ENCODE measurements at regions not wholly inside any gene's neighbourhood (a gene's known extent, or its start where the extent isn't known, plus 50 kb on each side); places are given as distances from the start of the nearest gene placed in this dataset.
"Not testable (repeated sequence)": the region's sequence is repeated elsewhere in the genome, so short reads cannot be mapped to it uniquely, and the experiment has no call there.

DNA sequence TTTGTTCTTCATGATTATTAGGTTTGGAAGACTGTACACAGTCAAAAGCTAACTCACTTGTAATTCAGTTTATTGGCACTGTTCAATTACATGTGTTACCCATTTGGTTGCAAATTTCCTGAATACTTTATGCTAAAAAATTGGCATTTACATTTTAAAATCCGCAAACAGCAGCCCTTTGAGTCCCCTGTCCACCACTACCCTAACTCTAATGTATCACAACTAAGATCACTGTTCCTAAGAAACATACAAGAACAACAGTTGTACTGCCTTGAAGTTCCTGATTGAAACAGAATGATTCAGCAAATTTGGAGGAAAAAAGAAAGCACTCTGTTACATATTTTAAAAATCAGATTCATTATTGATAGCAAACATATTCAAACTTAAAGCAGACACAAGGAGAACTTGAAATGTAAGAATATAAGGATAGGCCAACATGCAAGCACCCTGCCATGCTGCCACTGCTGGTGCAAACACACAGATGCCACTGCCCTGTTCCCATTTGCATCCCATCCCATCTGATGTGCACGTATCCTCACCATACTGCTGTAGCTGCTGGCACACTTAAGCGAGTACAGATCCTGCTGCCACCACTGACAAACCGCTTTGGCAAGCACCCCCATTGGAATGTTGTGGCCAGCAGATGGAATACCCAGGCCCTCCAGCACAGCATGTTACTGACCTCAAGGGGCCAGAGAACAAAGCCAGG lies 343.4 kb downstream of the PPP1R2C start:
- DNase-seq: no peak

DNA sequence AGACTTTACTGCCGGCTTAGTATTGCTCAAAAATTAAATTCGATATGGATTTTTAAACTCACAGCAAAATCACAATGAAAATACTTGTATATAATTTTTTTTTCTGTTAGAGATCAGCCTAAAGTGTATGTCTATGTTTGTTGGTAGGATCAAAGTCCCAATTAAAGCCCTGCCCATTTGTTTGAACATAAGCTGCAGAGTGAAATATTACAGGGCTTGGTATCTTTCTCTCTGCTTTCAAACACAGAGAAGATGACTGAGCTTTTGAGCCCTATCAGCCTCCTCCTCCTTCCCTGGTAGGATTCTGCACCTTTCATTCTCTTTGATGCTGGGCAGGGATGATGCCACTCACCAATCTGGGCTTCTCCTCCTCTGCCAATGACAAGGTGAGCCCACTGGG lies 345.4 kb downstream of the PPP1R2C start:
- no peak for DNase-seq

DNA sequence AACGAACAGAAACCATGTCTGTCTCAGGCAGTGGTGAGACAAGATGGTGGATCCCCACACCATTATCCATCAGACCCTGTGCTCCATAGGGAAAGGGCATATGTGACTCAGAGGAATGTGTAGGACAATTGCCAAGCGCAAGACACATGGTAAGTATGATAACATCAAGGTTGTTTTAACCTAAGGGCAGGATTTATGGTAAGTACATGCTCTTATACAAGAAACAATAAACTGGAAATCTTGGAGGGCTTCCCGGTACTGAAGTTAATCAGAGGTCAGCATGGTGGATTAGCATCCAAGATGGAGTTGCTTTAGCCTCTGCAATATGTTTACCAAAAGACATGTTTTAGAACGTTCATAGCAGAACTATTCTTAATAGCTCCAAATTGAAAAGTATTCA lies 355.0 kb downstream of the PPP1R2C start:
- no peak for DNase-seq

DNA sequence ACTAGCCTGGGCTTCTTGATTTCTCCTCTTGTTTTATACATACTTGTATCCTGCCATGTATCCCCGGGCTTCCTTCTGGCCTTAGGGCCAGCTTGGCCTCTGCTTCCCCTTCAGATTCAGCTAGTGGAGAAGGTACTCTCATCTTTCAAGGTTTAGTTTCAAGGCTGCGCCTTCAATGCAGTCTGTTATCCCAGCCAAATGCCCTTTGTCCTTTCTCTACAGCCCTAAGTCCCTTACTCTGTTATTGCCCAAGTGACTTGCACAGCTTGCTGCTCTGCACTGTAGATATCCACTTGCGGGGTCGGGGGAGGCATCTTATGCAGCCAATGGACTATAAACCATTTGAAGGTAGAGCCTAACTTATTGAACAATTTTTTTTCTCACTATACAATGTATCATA lies 357.5 kb downstream of the PPP1R2C start:
- DNase-seq: no peak

DNA sequence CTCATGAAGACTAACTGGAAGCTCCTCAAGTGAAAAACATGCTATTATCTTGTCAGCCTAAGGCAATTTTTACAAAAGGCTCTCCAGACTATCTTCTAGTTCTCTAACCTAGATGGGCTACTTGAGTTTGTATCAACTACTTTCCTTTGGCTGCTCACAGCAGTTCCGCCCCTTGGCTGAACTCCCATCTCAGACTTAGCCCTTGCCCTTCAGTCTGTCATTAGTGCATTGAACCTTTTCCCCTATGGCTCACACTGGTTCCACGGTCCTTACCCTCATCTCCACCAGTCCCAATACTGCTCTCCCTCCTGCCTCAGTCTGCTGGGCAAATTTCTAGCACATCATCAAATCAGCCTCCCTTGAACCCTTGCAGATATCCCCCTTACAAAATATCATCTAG lies 362.3 kb downstream of the PPP1R2C start:
- DNase-seq: no peak

DNA sequence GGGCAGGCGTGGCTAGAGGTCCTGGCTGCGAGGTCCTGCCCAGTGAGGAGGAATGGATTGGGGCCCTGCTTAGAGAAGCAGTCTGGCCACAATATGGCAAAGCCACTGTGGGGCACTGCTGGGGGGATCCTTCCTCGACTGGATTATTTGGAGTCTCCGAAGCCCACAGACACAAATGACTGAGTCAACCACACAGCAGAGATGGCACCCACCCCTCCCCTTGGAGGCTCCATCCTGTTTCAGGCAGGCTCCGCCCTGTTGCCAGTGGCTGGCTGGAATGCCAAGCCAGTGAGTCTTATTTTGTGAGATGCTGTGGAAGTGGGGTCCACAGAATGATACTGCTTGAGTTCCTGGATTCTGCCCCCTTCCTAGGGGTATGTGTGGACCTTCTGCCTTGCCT lies 363.9 kb downstream of the PPP1R2C start:
- DNase-seq: no peak

DNA sequence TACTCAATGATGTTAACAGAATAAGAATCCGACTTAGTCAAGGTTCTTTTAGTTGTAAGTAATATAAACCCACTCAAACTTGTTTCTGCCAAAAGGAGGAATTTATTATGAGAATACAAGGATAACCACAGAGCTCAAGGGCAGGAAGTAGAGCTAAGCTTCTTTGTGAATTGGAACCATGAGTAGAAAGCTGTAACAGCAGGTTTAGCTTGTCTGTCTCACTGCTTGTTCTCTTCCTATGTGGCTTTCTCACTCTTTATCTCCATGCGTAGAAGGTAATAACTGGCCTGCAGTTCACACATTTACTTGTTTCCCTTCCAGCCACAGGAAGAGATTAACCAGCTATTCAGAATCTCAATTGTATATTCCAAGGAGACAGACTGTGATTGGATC lies 378.3 kb downstream of the PPP1R2C start:
- no peak for DNase-seq

DNA sequence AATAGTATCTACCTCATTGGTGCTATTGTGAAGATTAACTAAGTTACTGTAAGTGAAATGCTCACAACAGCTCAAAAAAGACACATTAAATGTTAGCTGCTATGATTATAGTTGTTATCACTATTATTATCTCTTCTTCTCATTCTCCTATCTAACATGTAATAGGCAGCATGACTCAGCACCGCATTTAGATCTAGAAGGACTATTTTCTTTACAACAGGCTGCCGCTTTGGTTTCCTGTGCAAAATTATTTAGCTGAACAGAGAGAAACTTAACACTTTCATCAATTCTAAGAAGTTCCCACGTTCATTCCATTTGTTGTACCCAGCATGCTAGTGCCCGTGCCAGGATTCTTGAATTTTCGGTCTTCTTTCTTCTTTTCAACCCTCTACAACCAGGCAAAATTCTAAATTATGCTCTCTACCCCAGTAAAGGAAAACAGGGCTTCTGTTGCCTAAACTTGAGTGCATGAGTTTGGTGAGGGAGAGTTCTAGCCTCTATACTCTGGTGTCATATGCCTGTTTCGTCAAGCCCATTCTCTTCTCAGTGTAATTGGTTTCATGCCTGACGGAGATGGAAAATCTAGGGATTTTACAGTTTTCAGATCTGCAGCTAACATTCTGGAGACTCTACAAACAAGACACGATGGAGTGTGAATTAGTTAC lies 378.9 kb downstream of the PPP1R2C start:
- no peak for DNase-seq

DNA sequence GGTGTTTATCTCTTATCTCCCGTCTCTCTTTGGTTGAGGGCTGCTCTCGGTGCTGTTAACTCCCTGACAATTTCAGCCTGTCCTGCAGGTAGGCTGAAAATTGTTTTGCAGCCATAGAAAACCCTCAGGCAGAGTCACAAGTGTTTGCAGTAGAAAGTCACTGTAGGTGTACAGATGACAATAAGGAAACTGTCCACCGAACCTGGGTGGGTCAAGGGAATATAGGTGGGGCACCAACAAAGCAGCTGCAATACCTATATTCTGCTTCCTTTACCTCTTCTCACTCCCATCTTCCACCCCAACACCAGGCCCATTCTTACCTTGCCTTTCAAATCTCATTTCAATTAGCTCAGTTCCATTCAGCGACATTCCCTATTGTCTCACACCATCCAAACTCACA lies 381.8 kb downstream of the PPP1R2C start:
- no peak for DNase-seq

DNA sequence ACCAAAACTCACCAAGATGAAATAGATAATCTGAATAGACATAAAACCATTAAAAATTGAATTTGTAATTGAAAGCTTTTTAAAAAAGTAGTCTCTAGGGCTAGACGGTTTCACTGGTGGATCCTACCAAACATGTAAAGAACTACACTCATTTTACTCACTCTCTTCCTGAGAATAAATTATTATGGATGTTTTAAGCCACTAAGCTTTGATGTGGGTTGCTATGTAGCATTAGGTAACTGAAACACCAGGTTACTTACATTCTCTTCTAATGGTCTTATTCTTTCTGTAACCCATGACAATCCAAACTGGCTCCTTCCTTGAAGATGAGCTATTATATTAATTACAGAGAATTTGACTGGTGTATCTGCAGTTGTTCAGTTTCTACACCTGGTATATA lies 385.1 kb downstream of the PPP1R2C start:
- no peak for DNase-seq

DNA sequence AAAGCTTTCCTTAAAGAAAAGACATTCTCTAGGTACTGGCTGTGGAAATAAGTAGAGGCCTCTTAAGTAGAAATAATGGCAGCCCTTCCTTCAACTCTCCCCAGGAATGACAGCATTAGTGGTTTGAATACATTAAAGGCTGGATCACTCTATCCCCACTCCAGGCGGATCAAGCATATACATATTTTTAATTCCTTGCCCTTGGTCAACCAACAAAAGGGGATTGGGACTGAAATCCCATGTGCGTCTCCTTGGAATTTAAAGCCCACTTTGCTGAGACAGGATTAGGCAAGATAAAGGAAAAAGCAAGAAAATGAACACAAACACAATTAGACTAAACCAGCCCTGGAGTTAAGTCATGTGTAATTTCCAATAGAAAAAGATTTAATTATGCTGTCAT lies 391.3 kb downstream of the PPP1R2C start:
- no peak for DNase-seq

DNA sequence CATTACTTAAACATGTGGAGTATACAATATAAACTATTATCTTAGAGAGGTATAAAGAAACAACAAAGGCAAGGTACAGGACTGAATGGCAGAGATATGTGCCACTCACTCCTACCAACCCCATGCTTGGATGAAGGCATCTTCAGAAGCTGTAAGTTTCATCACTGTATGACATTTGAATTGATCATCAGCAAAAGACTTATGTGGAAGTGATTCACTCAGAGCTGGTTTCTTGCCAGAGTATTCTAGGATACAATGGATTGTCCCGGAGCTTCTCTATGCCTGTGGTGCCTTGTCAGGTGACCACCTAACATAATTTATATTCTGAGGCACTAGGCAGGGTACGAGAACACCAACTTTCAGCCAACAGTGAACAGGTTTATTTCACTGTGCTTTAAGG lies 392.2 kb downstream of the PPP1R2C start:
- no peak for DNase-seq

DNA sequence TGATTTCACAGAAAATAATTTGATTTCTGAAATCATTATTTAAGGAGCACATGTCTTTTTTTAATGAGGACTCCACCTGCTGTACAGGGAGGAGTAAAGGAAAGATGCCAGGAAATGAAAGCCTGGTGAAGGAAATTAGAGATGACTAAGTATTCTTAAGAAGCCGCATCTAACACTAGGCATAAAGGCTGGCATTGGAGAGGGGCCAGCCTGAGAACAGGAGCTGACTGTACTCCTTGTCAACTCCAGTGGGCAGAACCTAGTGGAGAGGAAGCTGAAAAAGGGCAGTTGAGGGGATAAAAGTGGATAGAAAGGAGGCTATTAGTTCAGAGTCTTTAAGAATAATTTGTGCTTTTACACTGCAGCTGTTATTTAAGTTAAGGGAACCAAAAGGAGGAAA lies 393.0 kb downstream of the PPP1R2C start:
- no peak for DNase-seq

DNA sequence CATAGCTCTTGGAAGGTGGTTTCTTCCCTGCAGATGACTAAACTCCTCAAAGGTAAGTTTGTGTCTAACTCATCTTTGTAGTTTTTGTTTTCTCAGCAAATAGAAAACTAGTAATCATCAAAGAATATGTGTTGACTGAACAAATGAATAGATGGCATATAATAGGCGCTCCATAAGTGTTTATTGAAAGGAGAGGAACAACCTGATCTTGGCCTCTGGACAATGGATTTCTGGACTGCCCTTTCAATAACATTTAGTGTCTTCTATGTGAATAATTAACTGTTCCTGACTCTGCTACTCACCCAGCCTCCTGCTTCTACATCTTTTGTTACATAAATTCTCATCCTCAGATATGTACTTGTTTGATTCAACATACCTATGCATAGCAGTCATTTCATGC lies 399.1 kb downstream of the PPP1R2C start:
- DNase-seq: no peak

DNA sequence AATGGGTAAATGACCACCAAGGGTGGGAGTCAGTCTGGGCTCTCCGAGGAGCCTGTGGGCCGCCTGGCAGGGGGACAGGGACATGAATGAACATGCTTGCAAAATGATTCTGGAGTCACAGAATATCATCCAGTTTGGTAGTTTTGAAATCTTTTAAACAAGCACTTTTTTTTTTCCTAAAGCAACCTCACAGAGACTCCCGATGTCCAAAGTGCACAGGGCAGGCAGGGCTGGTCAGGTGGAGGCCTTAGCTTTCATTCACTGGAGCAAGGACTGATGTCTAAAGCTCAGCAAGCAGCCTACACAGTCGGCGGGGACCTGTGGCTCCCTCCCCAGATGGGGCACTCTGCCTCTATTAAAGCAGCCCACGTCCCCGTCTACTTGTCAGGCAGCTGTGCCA lies 402.9 kb downstream of the PPP1R2C start:
- DNase-seq: no peak

DNA sequence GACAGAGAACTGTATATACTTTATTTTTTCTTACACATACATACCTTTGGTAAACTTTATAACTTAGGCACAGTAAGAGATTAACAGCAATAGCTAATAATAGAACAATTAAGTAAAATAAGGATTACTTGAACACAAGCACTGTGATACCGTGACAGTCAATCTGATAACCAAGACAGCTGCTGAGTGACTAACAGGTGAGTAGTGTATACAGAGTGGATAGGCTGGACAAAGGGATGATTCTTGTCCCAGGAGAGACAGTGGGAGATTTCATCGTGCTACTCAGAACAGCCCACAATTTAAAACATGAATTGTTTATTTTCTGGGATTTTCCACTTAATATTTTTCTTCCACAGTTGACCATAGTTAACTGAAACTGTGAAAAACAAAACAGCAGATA lies 411.8 kb downstream of the PPP1R2C start:
- DNase-seq: no peak

DNA sequence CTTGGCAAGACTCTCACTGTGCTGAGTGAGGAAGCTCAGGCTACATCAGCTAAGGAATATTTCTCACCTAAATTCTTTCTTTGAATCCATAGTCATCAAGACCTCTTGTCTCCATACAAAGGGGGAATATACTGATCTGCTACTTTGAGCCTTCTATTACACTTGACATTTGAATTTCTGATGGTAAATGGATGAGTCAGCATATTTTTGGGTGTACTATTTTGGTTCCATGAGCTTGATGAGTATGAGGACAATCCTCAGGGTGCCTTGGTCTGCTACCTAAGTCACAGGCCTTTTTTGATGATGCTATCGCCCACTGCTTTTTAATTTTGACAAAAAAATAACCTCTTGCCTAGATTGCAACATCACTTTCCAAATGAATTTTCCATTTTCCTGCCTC lies 415.7 kb downstream of the PPP1R2C start:
- no peak for DNase-seq

DNA sequence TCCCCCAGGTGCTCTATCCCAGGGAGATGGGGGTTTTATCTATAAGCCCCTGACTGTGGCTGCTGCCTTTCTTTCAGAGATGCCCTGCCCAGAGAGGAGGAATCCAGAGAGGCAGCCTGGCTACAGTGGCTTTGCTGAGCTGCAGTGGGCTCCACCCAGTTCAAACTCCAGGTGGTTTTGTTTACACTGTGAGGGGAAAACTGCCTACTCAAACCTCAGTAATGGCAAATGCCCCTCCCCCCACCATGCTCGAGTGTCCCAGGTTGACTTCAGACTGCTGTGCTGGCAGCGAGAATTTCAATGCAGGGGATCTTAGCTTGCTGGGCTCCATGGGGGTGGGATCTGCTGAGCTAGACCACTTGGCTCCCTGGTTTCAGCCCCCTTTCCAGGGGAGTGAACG lies 419.6 kb upstream of the CASK start:
- not testable (repeated sequence) for DNase-seq

All from OCI-M1 (cell line).